Stimulated activated naive CD8-positive, alpha-beta T cell treated with anti-CD3 and anti-CD28 coated beads, Interleukin-15, amount 100 ng/mL, for 72 hours (primary cell): ENCODE measurements at regions not wholly inside any gene's neighbourhood (a gene's known extent, or its start where the extent isn't known, plus 50 kb on each side); places are given as distances from the start of the nearest gene placed in this dataset.

Experiments
- ATAC-seq: fragments of 150-1000 bp; cut with Tn5 transposase; 2 replicates; pipeline ENCODE4 v1.10.0; 2021; ENCODE audit warnings: mild to moderate bottlenecking, moderate library complexity
- DNase-seq, 2 donors: peaks; one replicate each; pipeline ENCODE4 v3.0.0; 2021 to 2022
- H3K27ac Mint-ChIP-seq, 2 donors: one replicate each; pipeline ENCODE4 v1.8.0; 2022; ENCODE audit warnings: mild to moderate bottlenecking in 2 of 2, mixed read lengths in 2 of 2, moderate library complexity in 2 of 2
- H3K27me3 Mint-ChIP-seq: one replicate; pipeline ENCODE4 v1.8.0; 2022; ENCODE audit warnings: mixed read lengths
- H3K4me1 Mint-ChIP-seq: one replicate; pipeline ENCODE4 v1.8.0; 2022; ENCODE audit warnings: mild to moderate bottlenecking, mixed read lengths
- H3K4me3 Mint-ChIP-seq, 2 donors: one replicate each; pipeline ENCODE4 v1.8.0; 2022; ENCODE audit warnings: mild to moderate bottlenecking in 2 of 2, mixed read lengths in 2 of 2, moderate library complexity in 1 of 2
- H3K9me3 Mint-ChIP-seq, 2 donors: one replicate each; pipeline ENCODE4 v1.8.0; 2022; ENCODE audit warnings: mixed read lengths in 2 of 2

GRCh38 chr20:1711826-1712601 lies 54.4 kb upstream of the SIRPG start:
- Mint-ChIP-seq H3K4me3 (no peak overlapping the region), H3K27me3 (no peaks in the 10 kb centered on the region), H3K27ac (no peak overlapping the region), H3K9me3 (peaks cover 5 to 38% of the 10 kb centered on the region in 2 donors), H3K4me1 (peaks cover 23% of the 10 kb centered on the region)
- DNase-seq: no peak
- no peak for ATAC-seq

- peaks cover 30% of the 10 kb centered on the region for H3K4me1 Mint-ChIP-seq
- H3K4me3 Mint-ChIP-seq: no peak overlapping the region
- peaks cover 5 to 38% of the 10 kb centered on the region in 2 donors for H3K9me3 Mint-ChIP-seq
- peak overlapping the region in 1 of 2 donors; percentile 20 for H3K27ac Mint-ChIP-seq
- ATAC-seq (no peak), DNase-seq (no peak)
- H3K27me3 Mint-ChIP-seq: no peaks in the 10 kb centered on the region
These were observed 53.7 kb upstream of the SIRPG start for GRCh38 chr20:1711266-1711665.

- H3K27me3 Mint-ChIP-seq: no peaks in the 10 kb centered on the region
- H3K27ac Mint-ChIP-seq: no peak overlapping the region
- peaks cover 1 to 33% of the 10 kb centered on the region in 2 donors for H3K9me3 Mint-ChIP-seq
- no peak overlapping the region for H3K4me3 Mint-ChIP-seq
- no peak for DNase-seq
- H3K4me1 Mint-ChIP-seq: peaks cover 30% of the 10 kb centered on the region
- ATAC-seq: no peak
These were observed 52.9 kb upstream of the SIRPG start for GRCh38 chr20:1710484-1710883.

- H3K4me1 Mint-ChIP-seq: peaks cover 30% of the 10 kb centered on the region
- no peak for DNase-seq
- H3K9me3 Mint-ChIP-seq: peaks cover 8 to 25% of the 10 kb centered on the region in 2 donors
- peak overlapping the region; percentile 39 to 67 for H3K4me3 Mint-ChIP-seq
- peak overlapping the region; percentile 42 to 89 for H3K27ac Mint-ChIP-seq
- no peaks in the 10 kb centered on the region for H3K27me3 Mint-ChIP-seq
- peak; percentile 37 for ATAC-seq
These were observed 50.2 kb upstream of the SIRPG start for GRCh38 chr20:1707588-1708449.
